ENCODE measurements at regions not wholly inside any gene's neighbourhood (a gene's known extent, or its start where the extent isn't known, plus 50 kb on each side); places are given as distances from the start of the nearest gene placed in this dataset.

DNA sequence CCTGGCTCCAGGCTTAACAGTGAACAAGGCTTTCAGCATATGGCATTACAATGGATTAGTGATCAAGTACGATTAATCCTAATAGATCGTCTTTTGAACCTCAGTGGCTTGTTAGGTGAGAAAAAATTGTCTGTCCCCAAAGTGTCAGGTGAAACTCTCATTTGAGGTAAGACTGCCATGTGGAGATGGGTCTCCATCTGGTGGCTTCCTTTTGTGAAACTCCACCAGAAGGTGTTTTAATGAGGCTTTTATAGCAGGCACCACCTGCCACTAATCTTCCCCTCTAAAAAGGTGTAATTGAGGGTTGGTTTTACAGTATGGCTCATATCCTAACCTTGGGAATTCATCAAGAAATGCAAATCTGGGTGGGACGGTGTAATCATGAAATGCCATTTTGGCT is 471.1 kb upstream of the MPDZ start:
- POLR2A ChIA-PET (ENCODE audit: low non-redundant PET), result no interaction called here
- CTCF ChIA-PET, result no interaction called here
- DNase-seq (ENCODE audit: low spot score), result no peak
- TF ChIP-seq, protein P1, sequence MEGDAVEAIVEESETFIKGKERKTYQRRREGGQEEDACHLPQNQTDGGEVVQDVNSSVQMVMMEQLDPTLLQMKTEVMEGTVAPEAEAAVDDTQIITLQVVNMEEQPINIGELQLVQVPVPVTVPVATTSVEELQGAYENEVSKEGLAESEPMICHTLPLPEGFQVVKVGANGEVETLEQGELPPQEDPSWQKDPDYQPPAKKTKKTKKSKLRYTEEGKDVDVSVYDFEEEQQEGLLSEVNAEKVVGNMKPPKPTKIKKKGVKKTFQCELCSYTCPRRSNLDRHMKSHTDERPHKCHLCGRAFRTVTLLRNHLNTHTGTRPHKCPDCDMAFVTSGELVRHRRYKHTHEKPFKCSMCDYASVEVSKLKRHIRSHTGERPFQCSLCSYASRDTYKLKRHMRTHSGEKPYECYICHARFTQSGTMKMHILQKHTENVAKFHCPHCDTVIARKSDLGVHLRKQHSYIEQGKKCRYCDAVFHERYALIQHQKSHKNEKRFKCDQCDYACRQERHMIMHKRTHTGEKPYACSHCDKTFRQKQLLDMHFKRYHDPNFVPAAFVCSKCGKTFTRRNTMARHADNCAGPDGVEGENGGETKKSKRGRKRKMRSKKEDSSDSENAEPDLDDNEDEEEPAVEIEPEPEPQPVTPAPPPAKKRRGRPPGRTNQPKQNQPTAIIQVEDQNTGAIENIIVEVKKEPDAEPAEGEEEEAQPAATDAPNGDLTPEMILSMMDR (conservative IDR thresholded peaks at IDR 0.05; ENCODE audit: low read depth), result no peak
- no peak overlapping the region for H3K27ac ChIP-seq

DNA sequence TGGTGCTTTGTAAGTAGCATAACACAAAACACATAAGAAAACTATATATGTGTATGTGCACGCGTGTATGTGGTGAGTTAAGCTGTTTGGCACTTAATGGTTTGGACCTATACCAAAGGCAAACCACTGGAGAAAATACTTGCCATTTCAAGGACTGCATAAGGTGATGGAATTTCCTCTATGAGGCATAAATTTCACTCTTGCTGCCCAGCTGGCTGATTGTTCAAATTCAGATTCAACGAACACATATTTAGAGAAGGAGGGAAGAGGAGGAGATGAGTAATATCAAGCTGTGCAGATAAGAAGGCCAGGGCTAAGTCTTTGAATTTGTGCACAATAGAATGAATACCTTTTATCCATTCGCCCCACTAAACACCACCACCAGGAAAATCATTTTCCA is 470.6 kb upstream of the MPDZ start:
- H3K27ac ChIP-seq, result no peak overlapping the region
- POLR2A ChIA-PET (ENCODE audit: low non-redundant PET), result no interaction called here
- peak; percentile 22 for DNase-seq (ENCODE audit: low spot score)
- CTCF ChIA-PET, result no interaction called here
- TF ChIP-seq, protein P1 (conservative IDR thresholded peaks at IDR 0.05; ENCODE audit: low read depth), result no peak

DNA sequence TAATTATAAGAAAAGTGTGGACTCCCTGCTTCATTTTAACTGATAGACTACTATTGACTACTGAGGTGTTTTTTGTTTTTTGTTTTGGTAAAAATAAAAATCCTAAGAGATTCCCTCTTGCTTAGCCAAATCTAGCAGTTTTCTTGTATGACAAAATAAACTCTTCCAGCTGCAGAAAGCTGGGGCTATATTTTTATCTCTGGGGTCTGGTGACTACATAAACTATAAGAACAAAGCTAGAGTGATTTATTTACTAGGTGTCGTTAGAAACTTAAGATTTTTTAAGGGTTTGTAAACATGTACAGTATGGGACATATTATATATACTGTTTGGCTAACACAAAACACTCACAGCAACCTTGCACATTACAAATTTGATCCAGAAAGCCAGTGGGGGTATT is 467.4 kb upstream of the MPDZ start:
- ChIA-PET CTCF (no interaction called here), POLR2A (ENCODE audit: low non-redundant PET) (no interaction called here)
- TF ChIP-seq, protein P1 (conservative IDR thresholded peaks at IDR 0.05; ENCODE audit: low read depth), result no peak

DNA sequence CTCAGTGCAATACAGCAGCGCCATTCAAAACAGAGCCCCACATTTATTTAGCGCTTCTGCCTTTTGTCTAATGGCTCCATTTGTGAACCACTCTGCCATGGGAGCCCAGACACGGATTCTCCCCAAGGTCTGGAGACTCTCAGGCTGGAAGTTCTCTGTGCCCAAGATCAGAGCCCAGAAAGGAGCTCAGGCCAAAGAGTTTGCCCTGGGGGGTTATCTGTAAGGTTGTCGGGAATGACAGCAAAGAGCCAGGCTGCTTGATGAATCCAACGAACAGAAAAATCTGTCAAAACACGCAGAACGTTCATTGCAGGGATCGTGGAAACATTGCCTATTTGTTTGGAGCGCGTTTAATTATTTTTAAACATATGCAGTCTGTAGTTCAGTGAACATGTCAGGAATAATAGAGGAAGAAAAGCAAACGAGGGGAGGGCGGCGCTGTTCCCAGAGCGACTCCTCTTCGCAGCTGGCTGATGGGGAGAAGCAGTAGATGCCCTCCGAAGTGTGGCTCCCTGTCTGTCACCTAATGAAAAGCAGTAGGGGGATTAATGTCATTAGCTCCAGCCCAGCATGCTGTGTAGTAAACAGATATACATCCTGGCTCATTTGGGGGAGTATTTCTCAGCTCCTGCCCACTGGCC is 464.9 kb upstream of the MPDZ start:
- ChIA-PET CTCF (no interaction called here), POLR2A (ENCODE audit: low non-redundant PET) (no interaction called here)
- H3K27ac ChIP-seq, result no peak overlapping the region
- no peak for DNase-seq (ENCODE audit: low spot score)
- TF ChIP-seq, protein P1 (conservative IDR thresholded peaks at IDR 0.05; ENCODE audit: low read depth), result no peak

More for the DNA sequence above, 467.4 kb upstream of the MPDZ start:
- DNase-seq (ENCODE audit: low spot score), result no peak
- no peak overlapping the region for H3K27ac ChIP-seq

DNA sequence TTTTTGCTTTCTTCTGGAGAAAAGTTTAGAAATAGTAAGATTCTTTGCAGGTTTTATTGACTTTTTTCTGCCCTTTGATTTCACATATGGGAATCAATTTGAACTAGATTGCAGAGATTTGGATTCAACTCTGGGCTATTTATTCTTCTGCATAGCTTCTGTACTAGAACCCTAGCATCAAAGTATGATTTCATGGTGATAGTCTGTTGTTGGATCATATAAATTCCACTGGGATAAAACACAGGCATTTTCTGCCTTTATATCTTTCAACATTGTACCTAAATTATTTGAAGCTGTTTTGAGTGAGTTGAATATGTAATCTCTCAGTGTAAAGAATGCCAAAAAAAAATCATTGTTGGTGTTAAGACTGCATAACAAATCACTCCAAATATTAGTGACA is 458.4 kb upstream of the MPDZ start:
- ChIA-PET POLR2A (ENCODE audit: low non-redundant PET) (no interaction called here), CTCF (no interaction called here)
- no peak for DNase-seq (ENCODE audit: low spot score)
- H3K27ac ChIP-seq, result no peak overlapping the region
- TF ChIP-seq, protein P1 (conservative IDR thresholded peaks at IDR 0.05; ENCODE audit: low read depth), result no peak

DNA sequence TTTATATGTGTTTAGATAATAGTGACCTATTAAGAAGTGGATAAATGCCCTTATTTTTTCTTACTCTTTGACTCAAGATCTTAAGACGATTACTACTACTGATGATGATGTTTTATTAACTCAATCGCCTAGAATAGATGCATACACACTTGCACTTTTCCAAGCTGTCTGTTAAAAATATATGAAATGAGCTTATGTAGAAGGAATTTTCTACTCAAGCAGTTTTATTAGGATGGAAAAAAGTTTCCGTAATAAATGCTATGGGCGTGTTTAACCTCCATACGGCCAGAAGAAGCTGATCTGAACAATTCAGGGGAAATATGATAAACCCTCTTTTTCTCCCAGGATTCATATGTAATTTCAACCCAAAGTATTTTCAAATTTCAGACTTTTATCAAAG is 455.7 kb upstream of the MPDZ start:
- CTCF ChIA-PET, result interaction anchor here (0.6 kb wide), 1 partner anchor 618 kb away, joined by 3 read pairs; no protein-coding TSS in a partner anchor
- POLR2A ChIA-PET (ENCODE audit: low non-redundant PET), result no interaction called here
- H3K27ac ChIP-seq, result no peak overlapping the region
- TF ChIP-seq, protein P1 (conservative IDR thresholded peaks at IDR 0.05; ENCODE audit: low read depth), result no peak
- DNase-seq (ENCODE audit: low spot score), result no peak

Measured in RWPE1 (cell line).